ENCODE measurements at regions not wholly inside any gene's neighbourhood (a gene's known extent, or its start where the extent isn't known, plus 50 kb on each side); places are given as distances from the start of the nearest gene placed in this dataset.

DNA sequence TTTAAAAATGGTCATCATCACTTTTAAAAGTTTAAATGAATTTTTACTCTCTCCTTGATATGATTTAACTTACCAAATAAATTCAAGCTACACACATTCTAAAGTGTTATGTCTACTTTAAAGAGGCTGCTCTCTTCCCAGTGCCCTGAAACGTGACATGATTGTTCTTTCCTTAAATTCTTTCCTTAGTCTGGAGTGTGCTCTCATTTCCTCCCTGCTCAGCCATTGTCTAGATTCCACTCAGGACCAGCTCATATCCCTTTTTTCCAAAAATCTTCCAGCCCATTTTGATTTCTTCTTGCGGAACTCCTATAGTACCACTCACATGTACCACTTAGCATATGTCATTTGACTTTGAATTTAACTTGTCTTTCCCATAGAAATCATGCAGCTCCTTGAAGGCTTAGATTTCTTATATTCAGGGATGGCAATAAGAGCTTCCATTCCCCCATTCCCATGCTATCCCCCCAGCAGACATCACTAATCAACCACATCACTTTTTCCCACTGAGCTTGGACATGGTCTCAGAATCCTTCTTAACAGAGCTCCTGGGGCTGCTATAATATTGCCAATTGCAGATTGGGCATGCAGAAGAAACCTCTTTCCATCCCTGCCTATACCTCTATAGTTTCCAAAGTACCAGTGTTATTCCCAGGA lies 54.7 kb upstream of the ITPKB start:
- H3K4me2 ChIP-seq = no peak overlapping the region
- H3K4me3 ChIP-seq = no peak overlapping the region
- no peaks in the 10 kb centered on the region for H3K4me1 ChIP-seq
- POLR2A ChIA-PET = no interaction called here
- no peak for DNase-seq (ENCODE audit: low read depth in 1 of 2, low spot score in 1 of 2)
- no peaks in the 10 kb centered on the region for H3K9me3 ChIP-seq
- FAIRE-seq = no peak
- CTCF ChIA-PET = interaction anchor here (1.0 to 1.4 kb wide), 4 partner anchors 13 to 84 kb away, joined by 3 to 4 read pairs (median 3); no protein-coding TSS in a partner anchor
- no peak for ATAC-seq
- 63% methylated on average over 2 of the region's 2 CpGs for WGBS (ENCODE audit: missing lambda C conversion rate)
- no peak for TF ChIP-seq PHF8 (IDR thresholded peaks at IDR 0.05; ENCODE audit: borderline replicate concordance, low read depth)
- no peak for TF ChIP-seq NPAS2 (CRISPR knock-in tag; IDR thresholded peaks at IDR 0.05; ENCODE audit: borderline replicate concordance)
- no peak for TF ChIP-seq EHMT2 (IDR thresholded peaks at IDR 0.05; ENCODE audit: low read depth)
- TF ChIP-seq ZSCAN20 (CRISPR knock-in tag; IDR thresholded peaks at IDR 0.05) = no peak
- TF ChIP-seq MYC (IDR thresholded peaks at IDR 0.05; ENCODE audit: borderline replicate concordance, low read length) = no peak
- no peak for TF ChIP-seq KDM1A (IDR thresholded peaks at IDR 0.05; ENCODE audit: low read depth)
- TF ChIP-seq, protein P1, sequence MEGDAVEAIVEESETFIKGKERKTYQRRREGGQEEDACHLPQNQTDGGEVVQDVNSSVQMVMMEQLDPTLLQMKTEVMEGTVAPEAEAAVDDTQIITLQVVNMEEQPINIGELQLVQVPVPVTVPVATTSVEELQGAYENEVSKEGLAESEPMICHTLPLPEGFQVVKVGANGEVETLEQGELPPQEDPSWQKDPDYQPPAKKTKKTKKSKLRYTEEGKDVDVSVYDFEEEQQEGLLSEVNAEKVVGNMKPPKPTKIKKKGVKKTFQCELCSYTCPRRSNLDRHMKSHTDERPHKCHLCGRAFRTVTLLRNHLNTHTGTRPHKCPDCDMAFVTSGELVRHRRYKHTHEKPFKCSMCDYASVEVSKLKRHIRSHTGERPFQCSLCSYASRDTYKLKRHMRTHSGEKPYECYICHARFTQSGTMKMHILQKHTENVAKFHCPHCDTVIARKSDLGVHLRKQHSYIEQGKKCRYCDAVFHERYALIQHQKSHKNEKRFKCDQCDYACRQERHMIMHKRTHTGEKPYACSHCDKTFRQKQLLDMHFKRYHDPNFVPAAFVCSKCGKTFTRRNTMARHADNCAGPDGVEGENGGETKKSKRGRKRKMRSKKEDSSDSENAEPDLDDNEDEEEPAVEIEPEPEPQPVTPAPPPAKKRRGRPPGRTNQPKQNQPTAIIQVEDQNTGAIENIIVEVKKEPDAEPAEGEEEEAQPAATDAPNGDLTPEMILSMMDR (IDR thresholded peaks at IDR 0.05) = no peak
- TF ChIP-seq, protein P2, sequence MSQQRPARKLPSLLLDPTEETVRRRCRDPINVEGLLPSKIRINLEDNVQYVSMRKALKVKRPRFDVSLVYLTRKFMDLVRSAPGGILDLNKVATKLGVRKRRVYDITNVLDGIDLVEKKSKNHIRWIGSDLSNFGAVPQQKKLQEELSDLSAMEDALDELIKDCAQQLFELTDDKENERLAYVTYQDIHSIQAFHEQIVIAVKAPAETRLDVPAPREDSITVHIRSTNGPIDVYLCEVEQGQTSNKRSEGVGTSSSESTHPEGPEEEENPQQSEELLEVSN (IDR thresholded peaks at IDR 0.05; ENCODE audit: borderline replicate concordance, low read depth) = no peak
- TF ChIP-seq CBX2 (IDR thresholded peaks at IDR 0.05; ENCODE audit: borderline replicate concordance, low read depth) = no peak
- no peak for TF ChIP-seq MAZ (IDR thresholded peaks at IDR 0.05; ENCODE audit: borderline replicate concordance, low read depth, low read length)
- no peak for TF ChIP-seq CBX8 (IDR thresholded peaks at IDR 0.05)
- TF ChIP-seq ESRRA (IDR thresholded peaks at IDR 0.05; ENCODE audit: borderline replicate concordance, low read length) = no peak
- no peak for TF ChIP-seq TFCP2L1 (CRISPR knock-in tag; IDR thresholded peaks at IDR 0.05)
- no peak for TF ChIP-seq POLR2A (IDR thresholded peaks at IDR 0.05; ENCODE audit: low read length)
- TF ChIP-seq RAD21 (conservative IDR thresholded peaks at IDR 0.05 in 1 of 2, IDR thresholded peaks at IDR 0.05 in 1 of 2) = no peak
- TF ChIP-seq POLR2AphosphoS2 (conservative IDR thresholded peaks at IDR 0.05; ENCODE audit: low read length) = no peak
- H3K27ac ChIP-seq = no peak overlapping the region

DNA sequence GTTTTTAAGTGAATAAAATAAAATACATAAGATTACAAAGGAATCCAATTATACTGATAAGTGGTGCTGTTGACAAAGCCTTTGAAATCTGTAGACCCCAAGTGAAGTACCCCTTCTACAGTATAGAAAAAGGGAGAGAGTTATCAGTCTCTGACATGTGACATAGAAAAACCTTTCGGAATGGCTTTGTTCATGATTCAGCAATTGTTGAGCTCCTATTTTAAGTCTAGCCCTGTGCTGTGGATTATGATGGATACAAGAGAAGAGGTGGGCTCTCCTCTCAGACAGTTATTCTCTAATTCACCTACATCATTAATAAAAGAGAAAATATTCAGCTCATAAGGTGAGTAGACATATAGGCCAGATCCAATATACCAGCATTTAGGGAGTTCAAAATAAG lies 53.3 kb upstream of the ITPKB start:
- WGBS (ENCODE audit: missing lambda C conversion rate) = 93% methylated on average over 1 of the region's 1 CpG
- ChIA-PET POLR2A (no interaction called here), CTCF (interaction anchor here (0.6 to 1.1 kb wide), 2 partner anchors 165 to 1771 kb away, joined by 3 to 4 read pairs; no protein-coding TSS in a partner anchor)
- DNase-seq (ENCODE audit: low read depth in 1 of 2, low spot score in 1 of 2) (no peak), ATAC-seq (no peak), FAIRE-seq (no peak)
- TF ChIP-seq, protein P3, sequence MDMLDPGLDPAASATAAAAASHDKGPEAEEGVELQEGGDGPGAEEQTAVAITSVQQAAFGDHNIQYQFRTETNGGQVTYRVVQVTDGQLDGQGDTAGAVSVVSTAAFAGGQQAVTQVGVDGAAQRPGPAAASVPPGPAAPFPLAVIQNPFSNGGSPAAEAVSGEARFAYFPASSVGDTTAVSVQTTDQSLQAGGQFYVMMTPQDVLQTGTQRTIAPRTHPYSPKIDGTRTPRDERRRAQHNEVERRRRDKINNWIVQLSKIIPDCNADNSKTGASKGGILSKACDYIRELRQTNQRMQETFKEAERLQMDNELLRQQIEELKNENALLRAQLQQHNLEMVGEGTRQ (IDR thresholded peaks at IDR 0.05) = no peak
- TF ChIP-seq NR3C1 (IDR thresholded peaks at IDR 0.05) (no peak), CBX8 (IDR thresholded peaks at IDR 0.05) (no peak), CHD4 (IDR thresholded peaks at IDR 0.05; ENCODE audit: borderline replicate concordance) (no peak), FOXS1 (CRISPR knock-in tag; IDR thresholded peaks at IDR 0.05) (no peak), POLR2AphosphoS2 (conservative IDR thresholded peaks at IDR 0.05; ENCODE audit: low read length) (no peak), KDM5A (IDR thresholded peaks at IDR 0.05) (no peak), FOSL2 (IDR thresholded peaks at IDR 0.05) (no peak), FOSL2 (CRISPR knock-in tag; IDR thresholded peaks at IDR 0.05) (no peak), KDM1A (IDR thresholded peaks at IDR 0.05; ENCODE audit: low read depth) (no peak)
- TF ChIP-seq, protein P4, sequence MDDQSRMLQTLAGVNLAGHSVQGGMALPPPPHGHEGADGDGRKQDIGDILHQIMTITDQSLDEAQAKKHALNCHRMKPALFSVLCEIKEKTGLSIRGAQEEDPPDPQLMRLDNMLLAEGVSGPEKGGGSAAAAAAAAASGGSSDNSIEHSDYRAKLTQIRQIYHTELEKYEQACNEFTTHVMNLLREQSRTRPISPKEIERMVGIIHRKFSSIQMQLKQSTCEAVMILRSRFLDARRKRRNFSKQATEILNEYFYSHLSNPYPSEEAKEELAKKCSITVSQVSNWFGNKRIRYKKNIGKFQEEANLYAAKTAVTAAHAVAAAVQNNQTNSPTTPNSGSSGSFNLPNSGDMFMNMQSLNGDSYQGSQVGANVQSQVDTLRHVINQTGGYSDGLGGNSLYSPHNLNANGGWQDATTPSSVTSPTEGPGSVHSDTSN (IDR thresholded peaks at IDR 0.05) = no peak
- TF ChIP-seq, protein P2 (IDR thresholded peaks at IDR 0.05; ENCODE audit: borderline replicate concordance, low read depth) = no peak
- H3K9me3 ChIP-seq = no peaks in the 10 kb centered on the region
- H3K4me3 ChIP-seq = no peak overlapping the region
- H3K4me2 ChIP-seq = no peak overlapping the region
- H3K27ac ChIP-seq = no peak overlapping the region
- no peaks in the 10 kb centered on the region for H3K4me1 ChIP-seq

Measured in A549 (cell line).